Astrocyte of the spinal cord (primary cell): ENCODE measurements at regions not wholly inside any gene's neighbourhood (a gene's known extent, or its start where the extent isn't known, plus 50 kb on each side); places are given as distances from the start of the nearest gene placed in this dataset.

Experiments
- DNase-seq: peaks from one replicate; pipeline ENCODE4 v3.0.0; 2011; ENCODE audit warnings: low read depth, low spot score
- H3K4me3 ChIP-seq: 2 replicates; pipeline ENCODE4 v1.5.1; 2011; ENCODE audit warnings: low read depth, mild to moderate bottlenecking, low read length, moderate library complexity
- CTCF ChIP-seq: IDR thresholded peaks from 2 replicates; pipeline ENCODE4 v1.5.1; 2012; ENCODE audit warnings: low read depth, mild to moderate bottlenecking, low read length, inconsistent platforms
- in situ Hi-C: cut with HindIII; loops from 2 replicates; pipeline ENCODE4 v1.10.0; 2017; ENCODE audit warnings: low sequenced_read_pairs

GRCh38 chr1:201589186-201589585 lies 50.3 kb downstream of the NAV1 start:
- TF ChIP-seq CTCF: no peak
- in situ Hi-C loops: no loop called here
- DNase-seq: no peak
- H3K4me3 ChIP-seq: no peak overlapping the region

- DNase-seq: no peak
- in situ Hi-C loops: no loop called here
- no peak for TF ChIP-seq CTCF
- no peak overlapping the region for H3K4me3 ChIP-seq
These were observed 51.5 kb downstream of the NAV1 start for GRCh38 chr1:201590474-201590873.

GRCh38 chr1:201591348-201591747 lies 52.4 kb downstream of the NAV1 start:
- H3K4me3 ChIP-seq: no peak overlapping the region
- no peak for DNase-seq
- in situ Hi-C loops: no loop called here
- TF ChIP-seq CTCF: no peak

GRCh38 chr1:201591981-201592380 lies 53.1 kb downstream of the NAV1 start:
- H3K4me3 ChIP-seq: no peak overlapping the region
- no peak for DNase-seq
- TF ChIP-seq CTCF: no peak
- in situ Hi-C loops: no loop called here

- in situ Hi-C loops: no loop called here
- DNase-seq: peak; percentile 93
- no peak for TF ChIP-seq CTCF
- no peak overlapping the region for H3K4me3 ChIP-seq
These were observed 54.4 kb downstream of the NAV1 start for GRCh38 chr1:201593200-201593921.

GRCh38 chr1:201594575-201595245 lies 55.8 kb downstream of the NAV1 start:
- in situ Hi-C loops: no loop called here
- no peak for DNase-seq
- no peak for TF ChIP-seq CTCF
- H3K4me3 ChIP-seq: no peak overlapping the region
